WI38 (cell line): ENCODE measurements at regions not wholly inside any gene's neighbourhood (a gene's known extent, or its start where the extent isn't known, plus 50 kb on each side); places are given as distances from the start of the nearest gene placed in this dataset.
"Not testable (repeated sequence)": the region's sequence is repeated elsewhere in the genome, so short reads cannot be mapped to it uniquely, and the experiment has no call there.

Experiments
- H3K4me3 ChIP-seq: 2 replicates; pipeline ENCODE4 v1.5.1; 2011; ENCODE audit warnings: low read depth, mild to moderate bottlenecking, control low read depth, low read length
- TF ChIP-seq, protein P1 (sequence below): IDR thresholded peaks from 2 replicates; pipeline ENCODE4 v1.5.1; 2012; ENCODE audit warnings: low read depth, mild to moderate bottlenecking, control low read depth, low read length

DNA sequence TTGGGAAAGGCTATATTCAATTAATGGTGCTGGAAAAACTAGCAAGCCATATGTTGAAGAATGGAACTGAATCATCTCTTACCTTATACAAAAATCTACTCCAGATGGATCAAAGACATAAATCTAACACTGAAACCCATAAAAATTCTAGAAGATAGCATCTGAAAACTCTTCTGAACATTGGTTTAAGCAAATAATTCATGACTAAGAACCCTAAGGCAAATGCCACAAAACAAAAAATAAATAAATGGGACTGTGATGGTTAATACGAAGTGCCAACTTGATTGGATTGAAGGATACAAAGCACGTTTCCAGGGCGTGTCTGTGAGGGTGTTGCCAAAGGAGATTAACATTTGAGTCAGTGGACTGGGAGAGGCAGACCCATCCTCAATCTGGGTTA is 1130.0 kb downstream of the DNAJB9 start:
- TF ChIP-seq, protein P1, sequence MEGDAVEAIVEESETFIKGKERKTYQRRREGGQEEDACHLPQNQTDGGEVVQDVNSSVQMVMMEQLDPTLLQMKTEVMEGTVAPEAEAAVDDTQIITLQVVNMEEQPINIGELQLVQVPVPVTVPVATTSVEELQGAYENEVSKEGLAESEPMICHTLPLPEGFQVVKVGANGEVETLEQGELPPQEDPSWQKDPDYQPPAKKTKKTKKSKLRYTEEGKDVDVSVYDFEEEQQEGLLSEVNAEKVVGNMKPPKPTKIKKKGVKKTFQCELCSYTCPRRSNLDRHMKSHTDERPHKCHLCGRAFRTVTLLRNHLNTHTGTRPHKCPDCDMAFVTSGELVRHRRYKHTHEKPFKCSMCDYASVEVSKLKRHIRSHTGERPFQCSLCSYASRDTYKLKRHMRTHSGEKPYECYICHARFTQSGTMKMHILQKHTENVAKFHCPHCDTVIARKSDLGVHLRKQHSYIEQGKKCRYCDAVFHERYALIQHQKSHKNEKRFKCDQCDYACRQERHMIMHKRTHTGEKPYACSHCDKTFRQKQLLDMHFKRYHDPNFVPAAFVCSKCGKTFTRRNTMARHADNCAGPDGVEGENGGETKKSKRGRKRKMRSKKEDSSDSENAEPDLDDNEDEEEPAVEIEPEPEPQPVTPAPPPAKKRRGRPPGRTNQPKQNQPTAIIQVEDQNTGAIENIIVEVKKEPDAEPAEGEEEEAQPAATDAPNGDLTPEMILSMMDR: no peak
- H3K4me3 ChIP-seq: no peak overlapping the region

DNA sequence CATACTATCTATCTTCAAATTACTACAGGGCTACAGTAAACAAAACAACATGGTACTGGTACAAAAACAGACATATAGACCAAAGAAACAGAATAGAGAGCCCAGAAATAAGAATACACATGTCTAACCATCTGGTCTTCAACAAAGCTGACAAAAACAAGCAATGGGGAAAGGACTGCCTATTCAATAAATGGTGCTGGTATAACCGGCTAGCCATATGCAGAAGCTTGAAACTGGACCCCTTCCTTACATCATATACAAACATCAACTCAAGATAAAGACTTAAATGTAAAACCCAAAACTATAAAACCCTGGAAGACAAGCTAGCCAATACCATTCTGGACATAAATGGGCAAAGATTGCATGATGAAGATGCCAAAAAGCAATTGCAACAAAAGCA is 1143.7 kb downstream of the DNAJB9 start:
- no peak overlapping the region for H3K4me3 ChIP-seq
- TF ChIP-seq, protein P1: no peak

DNA sequence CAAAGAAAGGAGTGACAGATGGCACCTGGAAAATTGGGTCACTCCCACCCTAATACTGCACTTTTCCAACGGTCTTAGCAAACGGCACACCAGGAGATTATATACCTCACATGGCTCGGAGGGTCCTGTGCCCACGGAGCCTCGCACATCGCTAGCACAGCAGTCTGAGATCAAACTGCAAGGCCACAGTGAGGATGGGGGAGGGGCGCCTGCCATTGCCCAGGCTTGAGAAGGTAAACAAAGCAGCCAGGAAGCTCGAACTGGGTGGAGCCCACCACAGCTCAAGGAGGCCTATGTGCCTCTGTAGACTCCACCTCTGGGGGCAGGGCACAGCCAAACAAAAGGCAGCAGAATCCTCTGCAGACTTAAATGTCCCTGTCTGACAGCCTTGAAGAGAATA is 1149.7 kb downstream of the DNAJB9 start:
- not testable (repeated sequence) for H3K4me3 ChIP-seq

DNA sequence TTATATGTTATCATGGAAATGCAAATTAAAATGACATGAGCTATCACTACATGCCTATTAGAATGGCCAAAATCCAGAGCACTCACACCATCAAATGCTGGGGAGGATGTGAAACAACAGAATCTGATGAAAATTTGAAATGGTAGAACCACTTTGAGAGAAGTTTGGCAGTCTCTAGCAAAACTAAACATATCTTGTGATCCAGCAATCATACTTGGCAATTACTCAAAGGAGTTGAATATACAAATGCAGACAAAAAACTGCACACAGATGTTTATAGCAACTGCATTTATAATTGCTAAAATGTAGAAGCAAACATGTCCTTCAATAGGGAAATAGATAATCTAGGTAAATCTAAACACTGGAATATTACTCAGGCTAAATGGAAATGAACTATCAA is 1164.9 kb downstream of the DNAJB9 start:
- H3K4me3 ChIP-seq: no peak overlapping the region
- TF ChIP-seq, protein P1: no peak

DNA sequence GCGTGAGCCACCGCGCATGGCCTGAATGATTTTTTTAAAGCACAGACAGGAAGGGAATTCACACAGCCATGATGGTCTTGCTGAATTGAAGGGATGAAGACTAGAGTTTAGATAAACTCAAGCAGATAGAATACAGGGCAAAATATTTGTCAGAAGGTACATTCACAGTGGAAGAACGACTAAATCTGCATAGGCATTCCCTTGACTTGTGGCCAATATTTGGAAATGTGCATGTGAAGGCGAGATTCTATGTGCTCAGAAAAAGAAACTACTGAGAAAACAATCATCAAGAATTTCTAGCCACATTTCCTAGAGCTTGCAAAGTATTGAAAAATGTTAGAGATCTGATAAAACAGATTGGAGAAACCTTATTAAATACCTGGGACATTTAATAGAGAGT is 1166.2 kb downstream of the DNAJB9 start:
- TF ChIP-seq, protein P1: no peak
- H3K4me3 ChIP-seq: no peak overlapping the region

DNA sequence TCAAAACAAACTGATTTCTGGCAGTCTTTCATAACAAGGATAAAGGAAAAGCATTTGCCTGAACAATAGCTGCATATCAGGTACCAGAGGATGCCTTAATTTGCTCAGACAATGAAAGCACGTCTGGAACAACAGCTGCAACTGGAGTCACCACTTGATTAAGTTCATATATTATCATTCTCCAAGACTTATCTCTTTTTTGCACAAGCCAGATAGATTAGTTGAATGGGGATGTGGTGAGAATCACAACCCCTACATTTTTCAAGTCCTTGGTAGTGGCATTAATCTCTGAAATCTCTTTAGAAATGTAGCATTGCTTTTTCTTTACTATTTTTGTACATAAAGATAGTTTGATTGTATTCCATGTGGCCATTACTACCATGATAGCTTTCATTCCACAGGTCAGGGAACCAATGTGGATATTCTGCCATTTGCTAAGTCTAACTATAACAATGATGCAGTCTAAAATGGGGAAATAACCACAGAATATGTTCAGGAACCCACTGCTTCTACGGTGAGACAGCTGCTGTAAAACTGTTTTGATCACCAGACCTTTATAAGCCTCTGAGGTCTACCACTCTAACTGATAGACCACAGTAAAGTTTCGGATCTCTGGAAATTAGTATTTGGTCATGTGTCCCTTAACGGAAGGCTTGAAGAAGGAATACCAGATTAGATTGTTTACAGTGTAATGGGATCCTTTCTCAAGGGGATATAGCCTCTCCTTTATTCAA is 1176.2 kb downstream of the DNAJB9 start:
- no peak overlapping the region for H3K4me3 ChIP-seq
- TF ChIP-seq, protein P1: no peak

DNA sequence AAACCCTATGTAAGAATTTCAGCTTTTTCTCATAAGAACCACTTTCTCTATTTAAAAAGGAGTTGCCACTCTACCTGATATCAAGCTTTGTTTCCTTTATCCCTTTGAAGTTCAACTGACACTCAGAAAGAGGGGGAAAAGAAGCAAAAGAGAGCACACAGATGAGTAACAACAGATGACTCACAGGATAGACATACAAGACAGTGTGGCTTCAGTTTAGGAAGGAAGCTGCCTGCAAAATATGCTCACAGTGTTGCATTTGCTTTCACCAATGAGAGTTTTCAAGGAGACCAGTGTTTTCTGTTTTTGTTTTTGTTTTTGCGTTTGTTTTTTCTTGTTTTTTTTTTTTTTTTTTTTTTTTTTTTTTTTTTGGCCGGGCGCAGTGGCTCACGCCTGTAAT is 1181.6 kb downstream of the DNAJB9 start:
- H3K4me3 ChIP-seq: no peak overlapping the region
- TF ChIP-seq, protein P1: no peak

DNA sequence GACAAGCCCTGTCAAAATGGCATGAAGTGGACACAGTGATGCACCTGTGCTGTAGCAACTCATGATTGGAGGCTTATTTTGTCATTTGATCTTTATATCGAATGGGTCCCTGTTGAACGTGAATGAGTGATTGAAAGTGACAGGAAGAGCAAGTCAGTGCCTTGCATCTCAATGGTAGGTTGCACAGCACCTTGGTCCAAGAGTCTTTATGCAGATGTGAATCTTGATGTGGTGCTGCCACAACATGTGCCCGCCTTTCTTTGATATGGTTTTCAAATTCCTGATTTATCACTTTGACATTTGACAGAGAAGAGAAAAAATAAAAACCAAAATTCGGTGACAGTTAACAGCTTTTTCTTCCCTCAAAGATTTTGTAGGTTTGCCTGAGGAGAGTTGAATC is 1182.4 kb downstream of the DNAJB9 start:
- TF ChIP-seq, protein P1: no peak

More for the DNA sequence above, 1182.4 kb downstream of the DNAJB9 start:
- H3K4me3 ChIP-seq: no peak overlapping the region
